ENCODE measurements at regions not wholly inside any gene's neighbourhood (a gene's known extent, or its start where the extent isn't known, plus 50 kb on each side); places are given as distances from the start of the nearest gene placed in this dataset.

DNA sequence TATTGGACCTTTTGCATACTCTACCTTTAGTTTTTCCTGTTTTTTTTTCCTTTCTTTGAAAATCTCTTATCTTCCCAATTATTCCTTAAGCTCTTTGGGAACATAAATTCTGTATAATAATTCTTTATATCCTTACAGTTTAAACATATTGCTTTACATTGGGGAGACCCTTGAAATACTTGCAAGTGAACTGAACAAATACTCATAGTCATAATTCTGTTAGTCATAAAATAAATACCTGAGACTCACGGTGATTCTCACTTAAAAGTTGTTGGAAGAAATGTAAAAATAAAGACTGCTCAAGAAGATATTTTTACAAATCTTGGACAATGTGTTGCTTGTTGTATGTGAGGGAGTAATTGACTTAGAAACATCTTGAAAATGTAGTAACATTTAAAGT is 515.2 kb upstream of the POT1 start:
- TF ChIP-seq CTCF (IDR thresholded peaks at IDR 0.05): no peak
- no peak for TF ChIP-seq POLR2A (IDR thresholded peaks at IDR 0.05)
